Urinary bladder (tissue), 3 donors: ENCODE measurements at regions not wholly inside any gene's neighbourhood (a gene's known extent, or its start where the extent isn't known, plus 50 kb on each side); places are given as distances from the start of the nearest gene placed in this dataset.

Experiments used
- DNase-seq: peaks from one replicate; pipeline ENCODE4 v3.0.0-alpha.2; 2015; ENCODE audit errors: extremely low spot score
- H3K27ac ChIP-seq: one replicate; pipeline ENCODE4 v1.5.1; 2013; ENCODE audit warnings: low read depth, mild to moderate bottlenecking, moderate library complexity
- H3K36me3 ChIP-seq: one replicate; pipeline ENCODE4 v1.6.1; 2013; ENCODE audit warnings: mild to moderate bottlenecking, moderate library complexity; ENCODE audit not compliant: insufficient read depth
- H3K4me1 ChIP-seq: one replicate; pipeline ENCODE4 v1.6.1; 2013; ENCODE audit warnings: mild to moderate bottlenecking, moderate library complexity; ENCODE audit not compliant: insufficient read depth
- H3K4me3 ChIP-seq: one replicate; pipeline ENCODE4 v1.5.1; 2013; ENCODE audit warnings: low read depth, low read length
- WGBS: extraction: QIAGEN DNeasy Blood & Tissue Kit; methylation state at CpG from one replicate; pipeline ENCODE4 v1.1.7; 2013; 5-methylcytosine and 5-hydroxymethylcytosine counted together
- donor health status: healthy with polysubstance abuse.
- donor health status: healthy.

GRCh38 chr6:22929311-22929985, 360.1 kb downstream of the HDGFL1 start:
- 53% methylated on average over 4 of the region's 4 CpGs for WGBS
- Histone ChIP-seq H3K27ac (no peak overlapping the region), H3K4me1 (no peaks in the 10 kb centered on the region), H3K36me3 (no peaks in the 10 kb centered on the region), H3K4me3 (no peak overlapping the region)
- DNase-seq, result no peak

GRCh38 chr6:22940581-22941290, 371.4 kb downstream of the HDGFL1 start:
- H3K27ac ChIP-seq, result no peak overlapping the region
- H3K36me3 ChIP-seq, result peaks cover 1% of the 10 kb centered on the region
- WGBS, result 78% methylated on average over 6 of the region's 6 CpGs
- DNase-seq, result no peak
- H3K4me1 ChIP-seq, result no peaks in the 10 kb centered on the region
- H3K4me3 ChIP-seq, result no peak overlapping the region

GRCh38 chr6:22942403-22942802, 373.0 kb downstream of the HDGFL1 start:
- Histone ChIP-seq H3K4me3 (no peak overlapping the region), H3K27ac (no peak overlapping the region), H3K4me1 (no peaks in the 10 kb centered on the region), H3K36me3 (peaks cover 1% of the 10 kb centered on the region)
- WGBS, result 87% methylated on average over 2 of the region's 2 CpGs
- no peak for DNase-seq

DNA sequence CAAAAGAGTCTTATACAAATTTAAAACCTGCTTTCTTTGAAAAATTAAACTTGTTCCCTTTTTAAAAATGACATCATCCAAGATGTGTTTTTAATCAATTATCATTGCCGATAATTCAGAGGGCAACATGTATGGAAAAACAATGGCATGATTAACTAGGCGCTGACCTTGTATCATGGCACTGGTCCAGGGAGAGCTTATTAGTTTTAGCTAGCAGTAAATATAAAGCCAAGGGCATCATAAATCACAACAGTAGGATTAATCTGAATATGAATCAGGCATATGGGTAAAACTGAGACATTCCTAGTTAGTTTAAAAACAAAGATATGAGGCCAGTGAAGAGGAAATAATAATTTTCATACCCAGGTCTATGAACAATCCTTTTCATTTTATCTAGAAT, 374.0 kb downstream of the HDGFL1 start:
- H3K4me3 ChIP-seq, result no peak overlapping the region
- no peak for DNase-seq
- WGBS, result 55% methylated on average over 2 of the region's 2 CpGs

GRCh38 chr6:22949967-22950366, 380.6 kb downstream of the HDGFL1 start:
- Histone ChIP-seq H3K4me3 (no peak overlapping the region), H3K36me3 (no peaks in the 10 kb centered on the region), H3K4me1 (no peaks in the 10 kb centered on the region), H3K27ac (no peak overlapping the region)
- 62% methylated on average over 1 of the region's 1 CpG for WGBS
- DNase-seq, result no peak

More for the DNA sequence above, 374.0 kb downstream of the HDGFL1 start:
- no peak overlapping the region for H3K27ac ChIP-seq
- peaks cover 1% of the 10 kb centered on the region for H3K36me3 ChIP-seq
- H3K4me1 ChIP-seq, result no peaks in the 10 kb centered on the region

DNA sequence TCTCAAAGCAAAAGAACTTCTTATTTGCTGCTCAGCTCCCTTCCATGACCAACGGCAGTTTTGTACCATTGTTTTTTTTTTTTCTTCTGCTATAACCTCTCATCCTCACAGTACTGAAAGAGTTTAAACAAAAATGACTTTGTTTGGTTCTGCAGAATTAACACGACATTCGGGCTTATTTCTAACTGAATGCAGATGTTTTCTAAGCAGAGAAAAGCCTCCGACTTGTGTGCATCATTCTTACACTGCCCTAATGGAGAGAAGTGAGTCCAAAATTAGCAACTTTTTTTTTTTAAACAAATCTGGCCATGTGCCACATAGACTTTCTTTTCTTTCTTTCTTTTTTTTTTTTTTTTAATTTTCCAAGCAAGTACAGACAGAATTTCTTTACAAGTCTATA, 382.7 kb downstream of the HDGFL1 start:
- DNase-seq, result no peak
- Histone ChIP-seq H3K27ac (no peak overlapping the region), H3K4me3 (no peak overlapping the region), H3K4me1 (no peaks in the 10 kb centered on the region), H3K36me3 (no peaks in the 10 kb centered on the region)
- WGBS, result 27% methylated on average over 4 of the region's 4 CpGs

- Histone ChIP-seq H3K4me3 (peak overlapping the region; percentile 14), H3K27ac (no peak overlapping the region), H3K4me1 (no peaks in the 10 kb centered on the region), H3K36me3 (no peaks in the 10 kb centered on the region)
- DNase-seq, result no peak
- 28% methylated on average over 5 of the region's 5 CpGs for WGBS
Measured at GRCh38 chr6:22954749-22955385, 385.5 kb downstream of the HDGFL1 start.

DNA sequence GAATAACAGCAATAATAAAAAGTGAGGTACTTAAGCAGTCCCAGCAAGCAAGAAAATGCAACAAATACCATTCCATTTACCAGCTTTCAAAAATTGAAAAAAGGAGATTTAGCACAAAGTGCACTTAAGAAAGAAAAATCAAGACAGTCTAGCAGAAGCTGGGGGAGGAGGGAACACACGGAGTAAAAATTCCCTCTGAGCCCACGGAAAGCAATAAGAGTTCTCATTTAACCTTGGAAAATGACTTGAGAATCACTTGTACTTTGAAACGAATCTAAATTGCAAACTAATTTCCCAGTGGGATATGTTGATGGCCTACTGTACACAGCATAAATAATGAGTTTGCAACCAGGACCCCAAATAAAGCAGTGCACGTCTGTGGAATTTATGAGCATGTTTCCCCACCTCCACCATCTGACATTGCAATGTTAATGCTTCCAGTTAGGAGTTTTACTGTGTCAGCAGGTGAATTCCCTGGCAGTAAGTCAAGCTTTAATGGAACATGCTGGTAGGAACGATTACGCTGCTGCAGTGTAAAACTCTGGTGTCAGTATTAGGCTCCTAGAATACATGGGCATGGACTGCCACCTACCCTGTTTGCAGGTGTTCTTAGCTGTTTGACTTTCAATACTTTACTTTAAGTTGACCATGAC, 386.8 kb downstream of the HDGFL1 start:
- WGBS, result 37% methylated on average over 6 of the region's 6 CpGs
- no peaks in the 10 kb centered on the region for H3K36me3 ChIP-seq
- no peaks in the 10 kb centered on the region for H3K4me1 ChIP-seq
- H3K4me3 ChIP-seq, result no peak overlapping the region
- H3K27ac ChIP-seq, result no peak overlapping the region
- no peak for DNase-seq

DNA sequence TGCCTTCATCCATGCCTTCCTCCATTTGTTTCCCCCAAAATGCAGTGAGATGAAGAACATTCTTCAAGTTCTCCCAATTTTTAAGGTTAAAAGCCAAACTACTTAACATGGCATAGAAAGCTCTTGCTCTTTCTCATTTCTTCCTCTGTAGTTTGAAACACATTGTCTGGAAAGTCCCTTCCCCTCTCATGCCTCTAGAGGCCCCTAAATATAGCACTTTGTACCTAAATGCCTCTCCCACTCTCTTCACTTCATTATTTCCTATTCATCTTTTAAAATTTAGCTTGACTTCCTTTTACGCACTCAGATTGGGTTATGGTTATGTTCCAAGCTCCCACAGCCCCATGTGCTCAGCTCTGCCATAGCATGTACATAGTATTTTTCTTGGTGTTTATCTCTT, 389.3 kb downstream of the HDGFL1 start:
- 96% methylated on average over 1 of the region's 1 CpG for WGBS
- Histone ChIP-seq H3K36me3 (no peaks in the 10 kb centered on the region), H3K4me3 (no peak overlapping the region), H3K4me1 (no peaks in the 10 kb centered on the region), H3K27ac (no peak overlapping the region)
- no peak for DNase-seq

- H3K27ac ChIP-seq, result no peak overlapping the region
- no peaks in the 10 kb centered on the region for H3K36me3 ChIP-seq
- H3K4me3 ChIP-seq, result no peak overlapping the region
- 64% methylated on average over 2 of the region's 2 CpGs for WGBS
- DNase-seq, result no peak
- no peaks in the 10 kb centered on the region for H3K4me1 ChIP-seq
Measured at GRCh38 chr6:22959571-22959970, 390.2 kb downstream of the HDGFL1 start.

GRCh38 chr6:22964334-22964733, 395.0 kb downstream of the HDGFL1 start:
- Histone ChIP-seq H3K36me3 (no peaks in the 10 kb centered on the region), H3K4me1 (no peaks in the 10 kb centered on the region), H3K27ac (no peak overlapping the region), H3K4me3 (no peak overlapping the region)
- DNase-seq, result no peak
- 87% methylated on average over 2 of the region's 2 CpGs for WGBS

- no peak overlapping the region for H3K4me3 ChIP-seq
- WGBS, result 62% methylated on average over 5 of the region's 5 CpGs
- H3K4me1 ChIP-seq, result no peaks in the 10 kb centered on the region
- no peaks in the 10 kb centered on the region for H3K36me3 ChIP-seq
- DNase-seq, result no peak
- no peak overlapping the region for H3K27ac ChIP-seq
Measured at GRCh38 chr6:22965889-22966288, 396.5 kb downstream of the HDGFL1 start.

GRCh38 chr6:22966691-22967422, 397.5 kb downstream of the HDGFL1 start:
- Histone ChIP-seq H3K36me3 (no peaks in the 10 kb centered on the region), H3K4me3 (no peak overlapping the region), H3K27ac (no peak overlapping the region), H3K4me1 (no peaks in the 10 kb centered on the region)
- WGBS, result 58% methylated on average over 3 of the region's 3 CpGs
- no peak for DNase-seq
